HUES6 (cell line): ENCODE measurements at regions not wholly inside any gene's neighbourhood (a gene's known extent, or its start where the extent isn't known, plus 50 kb on each side); places are given as distances from the start of the nearest gene placed in this dataset.

Experiments used
- H3K27ac ChIP-seq: 2 replicates; pipeline ENCODE4 v1.7.0; 2013; ENCODE audit warnings: low read depth, mild to moderate bottlenecking, low read length, inconsistent platforms
- H3K27me3 ChIP-seq: 2 replicates; pipeline ENCODE4 v1.6.1; 2013; ENCODE audit warnings: low read length; ENCODE audit not compliant: control insufficient read depth, insufficient read depth
- H3K36me3 ChIP-seq: 2 replicates; pipeline ENCODE4 v1.6.1; 2013; ENCODE audit warnings: low read length; ENCODE audit not compliant: control insufficient read depth, insufficient read depth
- H3K4me1 ChIP-seq: 2 replicates; pipeline ENCODE4 v1.6.1; 2013; ENCODE audit warnings: low read length; ENCODE audit not compliant: control insufficient read depth, insufficient read depth
- H3K4me3 ChIP-seq: 2 replicates; pipeline ENCODE4 v1.5.1; 2013; ENCODE audit warnings: low read depth, low read length
- H3K9ac ChIP-seq: one replicate; pipeline ENCODE4 v1.6.1; 2013; ENCODE audit warnings: mild to moderate bottlenecking, low read length
- H3K9me3 ChIP-seq: 2 replicates; pipeline ENCODE4 v1.6.1; 2013; ENCODE audit warnings: low read depth, low read length; ENCODE audit not compliant: control insufficient read depth, insufficient read depth

DNA sequence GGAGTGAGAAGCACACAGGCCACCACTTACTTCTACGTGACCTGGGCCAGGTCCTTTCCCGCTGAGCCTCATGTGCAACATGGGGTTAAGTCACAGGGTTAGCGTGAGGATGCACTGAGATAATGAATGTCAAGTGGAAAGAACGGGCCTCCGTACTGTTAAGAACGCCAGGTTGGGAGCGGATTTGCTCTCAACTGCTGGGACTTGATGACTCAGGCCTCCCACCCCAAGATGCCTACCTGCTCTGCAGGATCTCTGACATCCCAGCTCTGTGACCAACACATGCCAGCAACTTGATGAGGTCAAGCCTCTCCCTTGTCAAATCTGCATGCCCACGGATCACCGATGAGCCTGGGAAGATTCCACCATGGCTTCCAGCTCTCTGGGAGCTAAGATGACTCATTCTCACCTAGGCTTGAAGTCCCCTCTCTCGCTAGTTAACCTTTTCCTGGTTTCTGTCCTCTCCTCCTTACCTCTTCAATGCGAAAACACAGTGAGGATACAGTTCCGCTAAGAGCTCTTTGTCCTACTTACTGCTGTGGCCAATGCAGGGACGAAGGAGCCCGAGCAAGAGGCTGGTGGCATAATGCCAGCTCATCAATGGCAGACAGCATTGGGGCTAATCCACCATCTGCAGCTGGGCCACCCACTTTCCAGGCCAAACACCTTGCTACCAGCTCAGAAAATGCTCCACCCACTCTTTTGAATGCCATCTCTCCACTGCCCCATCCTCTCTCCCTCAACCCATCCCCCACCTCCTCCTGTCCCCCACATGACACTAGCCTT, 67.6 kb downstream of the PJA1 start:
- no peaks in the 10 kb centered on the region; the same call in 1 of the 2 replicates for H3K27me3 ChIP-seq
- H3K27ac ChIP-seq, result no peak overlapping the region

DNA sequence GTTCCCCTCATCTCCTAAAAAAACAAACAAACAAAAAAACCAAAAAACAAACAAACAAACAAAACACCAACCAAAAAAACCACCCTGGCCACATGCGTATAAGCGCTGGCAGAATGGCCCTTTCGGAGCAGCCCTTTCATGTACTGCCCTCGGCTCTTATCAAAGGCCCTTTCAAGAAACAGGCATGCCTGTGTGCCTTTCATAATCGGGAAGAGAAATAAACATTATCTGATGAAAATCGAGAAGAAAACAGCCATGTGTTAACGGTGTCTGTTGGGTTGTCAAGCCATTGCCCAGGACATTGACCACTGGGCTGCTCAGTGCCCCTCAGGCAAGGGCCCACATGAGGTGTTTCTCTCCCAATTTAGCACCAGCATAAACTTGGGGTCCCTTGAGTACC, 68.3 kb downstream of the PJA1 start:
- no peak overlapping the region for H3K4me3 ChIP-seq
- H3K27me3 ChIP-seq, result no peaks in the 10 kb centered on the region; the same call in 1 of the 2 replicates
- H3K9me3 ChIP-seq, result no peaks in the 10 kb centered on the region
- no peak overlapping the region for H3K27ac ChIP-seq
- H3K9ac ChIP-seq, result no peak overlapping the region
- no peaks in the 10 kb centered on the region for H3K36me3 ChIP-seq
- peaks cover 37% of the 10 kb centered on the region; the same call in 1 of the 2 replicates for H3K4me1 ChIP-seq

More for the DNA sequence above, 67.6 kb downstream of the PJA1 start:
- no peak overlapping the region for H3K4me3 ChIP-seq
- H3K4me1 ChIP-seq, result peaks cover 42% of the 10 kb centered on the region; the same call in 1 of the 2 replicates
- H3K36me3 ChIP-seq, result no peaks in the 10 kb centered on the region
- peak overlapping the region; percentile 9 for H3K9ac ChIP-seq
- H3K9me3 ChIP-seq, result no peaks in the 10 kb centered on the region

DNA sequence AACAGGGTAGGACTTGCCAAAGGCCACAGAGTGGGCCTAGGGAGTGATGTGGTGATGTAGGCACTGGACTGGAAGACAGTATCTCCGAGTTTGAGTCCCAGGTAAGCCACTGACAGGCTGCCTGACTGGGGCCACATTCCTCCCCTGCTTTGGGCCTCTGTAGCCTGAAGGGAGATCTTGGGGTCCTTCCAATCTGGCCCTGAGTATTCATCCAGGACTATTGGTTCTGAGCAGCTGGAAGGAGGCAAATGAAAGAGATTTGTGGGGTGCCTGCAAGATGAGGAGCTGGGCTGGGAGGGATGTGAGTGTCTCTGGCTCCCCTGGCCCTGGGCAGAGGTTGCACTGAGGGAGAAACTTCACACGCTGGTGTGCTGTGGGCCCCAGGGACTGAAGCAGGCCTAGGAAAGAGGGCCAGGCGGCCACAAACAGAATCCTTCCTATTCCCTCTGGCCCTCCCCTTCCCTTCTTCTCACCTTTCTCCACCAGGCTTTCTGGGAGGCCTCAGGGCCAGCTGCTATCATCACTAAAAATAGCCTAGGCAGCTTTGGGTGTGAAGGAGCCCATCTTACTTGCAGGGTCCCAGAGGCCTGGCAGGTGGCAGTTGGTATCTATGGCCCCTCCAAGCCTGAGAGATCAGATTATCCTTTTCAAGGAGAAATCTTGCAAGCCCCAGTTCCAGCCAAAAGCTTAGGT, 70.1 kb downstream of the PJA1 start:
- Histone ChIP-seq H3K27me3 (peaks cover under 1% of the 10 kb centered on the region; the same call in 1 of the 2 replicates), H3K4me1 (peaks cover 27% of the 10 kb centered on the region; the same call in 1 of the 2 replicates), H3K9ac (no peak overlapping the region), H3K36me3 (no peaks in the 10 kb centered on the region), H3K4me3 (no peak overlapping the region), H3K27ac (no peak overlapping the region), H3K9me3 (no peaks in the 10 kb centered on the region)

DNA sequence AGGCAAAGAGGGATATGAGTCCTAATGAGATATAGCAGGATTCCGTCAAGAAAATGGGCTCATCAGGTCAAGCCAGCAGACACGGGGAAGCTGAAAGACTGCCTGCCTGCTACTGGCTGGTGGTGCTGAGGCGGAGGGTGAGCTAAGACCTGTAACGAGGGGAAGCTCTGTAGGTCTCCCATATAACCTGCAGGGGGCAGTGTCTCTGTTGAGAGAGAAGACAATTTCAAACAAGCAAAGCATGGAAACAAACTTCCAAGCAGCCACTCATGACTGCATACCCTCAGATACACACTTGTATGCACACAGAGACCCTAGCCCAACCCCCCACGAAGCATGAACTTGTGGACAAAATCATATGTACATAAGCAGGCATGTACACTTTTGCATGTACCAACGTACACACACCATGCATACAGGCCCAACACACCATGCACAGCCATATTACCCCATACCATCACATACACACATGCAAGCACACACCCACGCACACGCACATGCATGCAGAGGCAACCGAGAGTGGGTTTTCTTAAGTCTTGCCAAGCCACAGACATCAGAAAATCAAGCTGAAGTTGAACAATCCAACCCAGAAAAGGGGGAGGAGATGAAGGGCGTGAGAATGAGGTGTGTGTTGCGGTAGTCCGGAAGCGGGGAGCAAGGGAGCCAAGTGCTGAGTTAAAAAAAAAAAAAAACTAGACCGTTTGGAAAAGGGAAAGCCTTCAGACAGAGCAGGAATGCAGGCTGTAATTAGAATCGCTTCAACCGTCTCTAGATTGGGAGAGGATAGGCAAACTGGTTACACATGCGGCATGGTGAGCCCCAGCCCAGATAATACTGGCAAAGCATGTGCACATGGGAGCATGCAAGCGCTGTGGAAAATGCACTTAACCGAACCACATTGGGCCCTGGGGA, 71.0 kb downstream of the PJA1 start:
- Histone ChIP-seq H3K4me1 (peaks cover 27% of the 10 kb centered on the region; the same call in 1 of the 2 replicates), H3K9me3 (no peaks in the 10 kb centered on the region), H3K27me3 (peaks cover 3% of the 10 kb centered on the region; the same call in 1 of the 2 replicates), H3K36me3 (no peaks in the 10 kb centered on the region), H3K27ac (no peak overlapping the region), H3K9ac (no peak overlapping the region), H3K4me3 (no peak overlapping the region)

DNA sequence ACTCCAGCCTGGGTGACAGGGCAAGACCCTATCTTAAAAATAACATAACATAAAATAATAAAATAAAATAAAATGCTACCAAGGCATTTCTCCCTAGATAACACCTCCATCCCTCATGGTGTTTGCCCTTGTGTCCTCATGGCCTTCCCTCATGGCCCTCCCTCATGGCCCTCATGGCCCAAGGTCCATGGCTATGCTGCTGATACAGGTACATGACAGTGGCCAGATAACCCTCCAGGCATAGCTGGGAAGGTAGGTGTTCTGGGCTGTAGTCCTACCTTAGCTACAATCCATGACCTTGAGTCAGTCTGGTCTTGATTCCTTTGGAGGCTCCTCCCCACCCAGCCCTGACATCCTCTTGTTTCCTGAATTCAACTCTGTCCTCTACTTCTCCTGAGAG, 75.2 kb downstream of the PJA1 start:
- peaks cover 3% of the 10 kb centered on the region; the same call in 1 of the 2 replicates for H3K27me3 ChIP-seq
- peaks cover 27% of the 10 kb centered on the region for H3K4me1 ChIP-seq
- no peaks in the 10 kb centered on the region for H3K36me3 ChIP-seq
- H3K27ac ChIP-seq, result no peak overlapping the region
- no peak overlapping the region for H3K4me3 ChIP-seq
- H3K9ac ChIP-seq, result no peak overlapping the region
- no peaks in the 10 kb centered on the region for H3K9me3 ChIP-seq

DNA sequence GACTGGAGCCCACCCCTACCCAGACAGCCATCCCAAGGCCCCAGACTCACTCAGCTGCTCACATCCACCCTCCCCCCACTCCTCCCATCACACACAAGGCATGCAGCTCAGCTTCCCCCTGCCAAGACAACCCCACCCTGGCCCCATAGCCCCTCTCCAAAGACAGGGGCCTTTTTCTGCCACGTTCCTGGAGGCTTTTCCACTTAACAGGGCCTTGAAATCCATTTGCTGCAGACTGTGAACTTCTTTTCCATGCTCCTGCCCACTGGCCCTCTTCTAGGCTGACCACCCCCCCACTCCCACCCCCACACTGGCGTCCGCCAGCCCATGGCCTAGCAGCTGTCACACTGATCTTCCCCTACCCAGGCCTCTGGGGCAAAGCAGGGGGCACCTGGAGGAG, 76.0 kb downstream of the PJA1 start:
- no peak overlapping the region for H3K27ac ChIP-seq
- peaks cover 19% of the 10 kb centered on the region for H3K4me1 ChIP-seq
- no peak overlapping the region for H3K9ac ChIP-seq
- H3K4me3 ChIP-seq, result no peak overlapping the region
- no peaks in the 10 kb centered on the region for H3K36me3 ChIP-seq
- peaks cover 3% of the 10 kb centered on the region; the same call in 1 of the 2 replicates for H3K27me3 ChIP-seq
- no peaks in the 10 kb centered on the region for H3K9me3 ChIP-seq

DNA sequence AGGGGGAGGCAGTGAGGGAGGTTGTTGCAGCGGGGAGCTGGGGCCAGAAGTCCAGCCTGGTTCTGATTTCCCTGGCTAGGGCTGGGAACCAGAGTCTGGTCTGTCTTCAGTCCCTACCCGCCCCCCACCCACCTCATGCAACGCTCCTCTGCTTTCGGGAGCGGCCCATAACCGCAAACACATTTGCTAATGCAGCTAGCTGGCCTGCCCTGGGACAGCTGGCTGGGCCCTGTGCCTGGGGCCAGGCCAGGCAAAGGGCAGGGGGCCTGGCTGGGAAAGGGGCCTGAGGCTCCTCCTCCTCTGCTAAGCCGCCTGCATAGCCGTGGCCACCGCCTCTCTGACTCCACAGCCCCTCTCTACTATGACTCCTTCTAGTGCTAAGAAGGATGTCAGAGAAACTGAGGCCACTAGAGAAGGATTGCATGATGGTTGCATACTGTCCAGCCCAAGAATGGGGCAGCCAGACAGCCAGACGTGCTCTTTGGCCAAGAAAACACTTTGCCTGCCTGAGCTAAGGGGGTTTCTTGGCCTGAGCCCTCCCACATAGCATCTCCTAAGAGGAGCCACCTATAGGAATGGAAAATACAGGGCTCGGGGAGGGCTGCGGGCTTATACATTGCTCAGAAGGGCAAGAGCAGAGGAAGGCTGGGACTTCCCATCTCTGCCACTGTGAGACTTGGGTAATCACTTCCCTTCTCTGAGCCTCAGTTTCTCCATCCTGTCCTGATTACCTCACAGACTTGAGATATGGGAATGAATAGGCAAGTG, 76.9 kb downstream of the PJA1 start:
- Histone ChIP-seq H3K9ac (no peak overlapping the region), H3K27me3 (peaks cover 3% of the 10 kb centered on the region; the same call in 1 of the 2 replicates), H3K27ac (no peak overlapping the region), H3K4me1 (peaks cover 21% of the 10 kb centered on the region), H3K4me3 (no peak overlapping the region), H3K9me3 (no peaks in the 10 kb centered on the region), H3K36me3 (no peaks in the 10 kb centered on the region)

DNA sequence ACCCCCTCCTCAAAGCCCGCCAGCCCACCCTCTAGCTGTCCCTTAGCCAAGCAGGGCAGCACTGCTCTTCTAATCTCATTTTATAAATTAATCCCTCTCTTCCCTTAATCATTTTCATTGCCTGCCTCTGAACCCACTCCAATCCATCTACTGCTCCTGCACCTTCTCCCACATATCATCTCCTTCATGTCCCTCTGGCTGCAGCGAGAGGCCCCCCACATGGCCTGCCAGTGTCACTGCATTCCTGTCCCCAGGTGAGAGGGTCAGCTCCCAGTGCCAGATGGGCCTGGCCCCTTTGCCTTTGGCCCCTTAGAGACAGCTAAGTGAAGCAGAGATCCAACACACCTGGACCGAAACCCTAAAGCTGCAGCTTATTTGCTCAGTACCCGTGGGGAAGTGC, 79.4 kb downstream of the PJA1 start:
- Histone ChIP-seq H3K9me3 (no peaks in the 10 kb centered on the region), H3K4me3 (no peak overlapping the region), H3K27me3 (0 out of 2 replicates have a peak, but pooled peaks cover 3% of the 10 kb centered on the region), H3K9ac (no peak overlapping the region), H3K36me3 (no peaks in the 10 kb centered on the region), H3K27ac (no peak overlapping the region), H3K4me1 (peaks cover 43% of the 10 kb centered on the region)

DNA sequence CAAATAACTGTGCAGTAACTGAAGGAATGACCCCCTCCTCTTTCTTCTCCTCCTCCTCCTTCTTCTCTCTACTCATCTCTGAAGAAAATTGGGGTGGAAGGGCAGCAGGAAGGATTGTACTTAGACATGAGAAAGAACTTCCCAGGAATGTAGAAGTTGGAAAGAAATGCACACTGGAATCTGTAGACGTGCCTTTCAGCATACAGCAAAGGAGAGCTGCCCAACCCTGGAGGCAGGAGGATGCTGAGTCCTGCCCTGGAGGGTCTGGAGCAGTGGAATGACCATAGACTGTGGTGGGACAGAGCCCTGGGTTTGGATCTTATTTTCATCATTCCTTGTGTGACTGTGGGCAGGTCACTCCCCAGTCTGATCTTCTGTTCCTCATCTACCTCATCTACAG, 80.1 kb downstream of the PJA1 start:
- Histone ChIP-seq H3K27me3 (0 out of 2 replicates have a peak, but pooled peaks cover 2% of the 10 kb centered on the region), H3K4me3 (no peak overlapping the region), H3K4me1 (peaks cover 49% of the 10 kb centered on the region), H3K27ac (no peak overlapping the region), H3K9ac (no peak overlapping the region), H3K9me3 (no peaks in the 10 kb centered on the region), H3K36me3 (no peaks in the 10 kb centered on the region)

DNA sequence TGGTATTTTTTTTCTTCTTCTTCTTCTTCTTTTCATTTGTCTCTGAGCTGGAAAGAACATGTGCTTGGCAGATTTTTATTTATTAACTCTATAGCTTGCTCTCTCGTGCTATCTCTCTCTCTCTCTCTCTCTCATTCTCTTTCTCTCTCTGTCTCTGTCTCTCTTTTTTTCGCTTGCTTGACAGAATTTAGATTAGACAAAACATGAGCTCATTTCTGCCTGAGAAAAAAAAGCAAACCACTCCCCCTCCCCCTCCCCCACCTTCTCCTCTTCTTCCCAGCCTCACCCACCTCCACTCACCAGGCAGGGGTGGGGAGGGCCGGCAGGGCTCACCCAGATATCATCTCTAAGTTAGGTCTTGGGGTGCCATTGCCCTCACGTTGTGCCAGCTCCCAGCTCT, 81.5 kb downstream of the PJA1 start:
- no peaks in the 10 kb centered on the region for H3K9me3 ChIP-seq
- H3K4me3 ChIP-seq, result no peak overlapping the region
- H3K9ac ChIP-seq, result no peak overlapping the region
- peaks cover 46% of the 10 kb centered on the region for H3K4me1 ChIP-seq
- H3K27me3 ChIP-seq, result no peaks in the 10 kb centered on the region
- H3K27ac ChIP-seq, result no peak overlapping the region
- H3K36me3 ChIP-seq, result no peaks in the 10 kb centered on the region
